Erythroblast (primary cell): ENCODE measurements at regions not wholly inside any gene's neighbourhood (a gene's known extent, or its start where the extent isn't known, plus 50 kb on each side); places are given as distances from the start of the nearest gene placed in this dataset.

Source experiments
- GATA1 ChIP-seq: IDR thresholded peaks from 2 replicates; pipeline ENCODE4 v1.6.1; 2011; ENCODE audit warnings: low read depth, mild to moderate bottlenecking, control low read depth, low read length, moderate library complexity
- POLR2A ChIP-seq: IDR thresholded peaks from 2 replicates; pipeline ENCODE4 v1.6.1; 2011; ENCODE audit warnings: mild to moderate bottlenecking, low read length

GRCh38 chr2:235277485-235277884, 216.4 kb upstream of the AGAP1 start:
- no peak for TF ChIP-seq POLR2A
- TF ChIP-seq GATA1 = no peak
